Heart left ventricle (tissue), 16 donors: ENCODE measurements at regions not wholly inside any gene's neighbourhood (a gene's known extent, or its start where the extent isn't known, plus 50 kb on each side); places are given as distances from the start of the nearest gene placed in this dataset.
A peak's percentile ranks its signal among the peaks of the same experiment; 100 is the strongest.

Experiments
- ATAC-seq, 4 donors: fragments of 200-7000 bp; cut with Tn5 transposase; one replicate each; pipeline ENCODE4 v1.9.1; 2020 to 2022; ENCODE audit warnings: moderate library complexity in 4 of 4, mild to moderate bottlenecking in 3 of 4, moderate number of reproducible peaks in 1 of 4
- DNase-seq, 5 donors: peaks; one replicate each; pipeline ENCODE4 v3.0.0-alpha.2; 2020
- H3K27ac ChIP-seq, 12 donors: fragments of 200-600 bp; sonication (generic) in 4 of 12; one replicate each; pipeline versions ENCODE4 v1.5.0 to v1.8.0; 2016 to 2022; ENCODE audit warnings: mild to moderate bottlenecking in 2 of 12
- H3K27me3 ChIP-seq, 9 donors: fragments of 200-600 bp; sonication (generic) in 2 of 9; one replicate each; pipeline versions ENCODE4 v1.5.1 to v1.8.0; 2016 to 2022; ENCODE audit warnings: mild to moderate bottlenecking in 3 of 9
- H3K36me3 ChIP-seq, 9 donors: fragments of 200-600 bp; sonication (generic) in 2 of 9; one replicate each; pipeline versions ENCODE4 v1.5.0 to v1.8.0; 2018 to 2022; ENCODE audit warnings: mild to moderate bottlenecking in 2 of 9
- H3K4me1 ChIP-seq, 12 donors: fragments of 200-600 bp; sonication (generic) in 4 of 12; one replicate each; pipeline versions ENCODE4 v1.5.0 to v1.8.0; 2016 to 2022; ENCODE audit warnings: mild to moderate bottlenecking in 3 of 12
- H3K4me3 ChIP-seq, 12 donors: fragments of 200-600 bp; sonication (generic) in 4 of 12; one replicate each; pipeline versions ENCODE4 v1.5.0 to v1.8.0; 2017 to 2022; ENCODE audit warnings: mild to moderate bottlenecking in 9 of 12, moderate library complexity in 4 of 12
- H3K9me3 ChIP-seq, 12 donors: fragments of 200-600 bp; sonication (generic) in 4 of 12; one replicate each; pipeline versions ENCODE4 v1.5.0 to v1.8.0; 2016 to 2022; ENCODE audit warnings: mild to moderate bottlenecking in 1 of 12
- POLR2A ChIP-seq, 2 donors: fragments of 450-650 bp; IDR thresholded peaks; one replicate each; pipeline ENCODE4 v1.6.1; 2017; ENCODE audit warnings: antibody characterized with exemption in 2 of 2, mild to moderate bottlenecking in 2 of 2, moderate library complexity in 2 of 2
- WGBS, 4 donors: extraction: QIAGEN DNeasy Blood & Tissue Kit in 2 of 4; methylation state at CpG; one replicate each; pipeline versions ENCODE4 v1.1.5 to v1.1.7; 2013 to 2018; 5-methylcytosine and 5-hydroxymethylcytosine counted together
- intact Hi-C, 10 donors: fragments of 100-400 bp; cut with DNase I; formaldehyde crosslinking; loops; one replicate each; pipeline versions ENCODE4 v1.11.1 to v1.14.2; 2022
- TF ChIP-seq, protein P1 (sequence below), 12 donors: fragments of 200-600 bp; sonication (generic) in 4 of 12; IDR thresholded peaks; one replicate each; pipeline versions ENCODE4 v1.5.0 to v1.8.0; 2018 to 2022; ENCODE audit warnings: antibody characterized with exemption in 12 of 12, mild to moderate bottlenecking in 5 of 12
- donor health status: ischemic (EF 13 %, LVEDD 7.1; RV severe dilation, severe dysfunction).
- donor health status: healthy with polysubstance abuse.
- donor health status: DM: no; HTN: yes; CAD: no.
- donor health status: DM: no; HTN: no; CAD: no.
- donor health status: ischemic (EF 25% LVEDD 6.9; RV normal size, moderate dysfunction).
- donor health status: ischemic (EF 25% LVEDD 5.7; RV mildly dilated, moderate dysfunction).
- donor health status: healthy.
- donor health status: DM: yes; HTN: yes; CAD: no.
- donor health status: ischemic (EF 35%, LVEDD 5.7; RV mildly dilated, moderate dysfunction).
- donor health status: nonischemic (EF 11% LVEDD 7.7; RV severe dilation, severe dysfunction).
- donor health status: DM: yes; HTN: yes; CAD: no.
- donor health status: PGD.
- donor health status: ischemic (EF 29% LVEDD 5.4; RV normal size, mild dysfunction).
- donor health status: nonischemic (EF 23%, LVEDD 6.1; RV moderate dilation, normal function).

- Histone ChIP-seq H3K27ac (no peak overlapping the region), H3K4me1 (no peaks in the 10 kb centered on the region), H3K27me3 (no peaks in the 10 kb centered on the region), H3K36me3 (no peaks in the 10 kb centered on the region), H3K9me3 (peaks cover 0 to 57% (median 34%) of the 10 kb centered on the region in 12 donors), H3K4me3 (no peak overlapping the region)
- 71 to 94% (median 78%) methylated on average over 1 of the region's 1 CpG for WGBS, 4 donors
- TF ChIP-seq, protein P1, sequence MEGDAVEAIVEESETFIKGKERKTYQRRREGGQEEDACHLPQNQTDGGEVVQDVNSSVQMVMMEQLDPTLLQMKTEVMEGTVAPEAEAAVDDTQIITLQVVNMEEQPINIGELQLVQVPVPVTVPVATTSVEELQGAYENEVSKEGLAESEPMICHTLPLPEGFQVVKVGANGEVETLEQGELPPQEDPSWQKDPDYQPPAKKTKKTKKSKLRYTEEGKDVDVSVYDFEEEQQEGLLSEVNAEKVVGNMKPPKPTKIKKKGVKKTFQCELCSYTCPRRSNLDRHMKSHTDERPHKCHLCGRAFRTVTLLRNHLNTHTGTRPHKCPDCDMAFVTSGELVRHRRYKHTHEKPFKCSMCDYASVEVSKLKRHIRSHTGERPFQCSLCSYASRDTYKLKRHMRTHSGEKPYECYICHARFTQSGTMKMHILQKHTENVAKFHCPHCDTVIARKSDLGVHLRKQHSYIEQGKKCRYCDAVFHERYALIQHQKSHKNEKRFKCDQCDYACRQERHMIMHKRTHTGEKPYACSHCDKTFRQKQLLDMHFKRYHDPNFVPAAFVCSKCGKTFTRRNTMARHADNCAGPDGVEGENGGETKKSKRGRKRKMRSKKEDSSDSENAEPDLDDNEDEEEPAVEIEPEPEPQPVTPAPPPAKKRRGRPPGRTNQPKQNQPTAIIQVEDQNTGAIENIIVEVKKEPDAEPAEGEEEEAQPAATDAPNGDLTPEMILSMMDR (IDR thresholded peaks at IDR 0.05), result no peak
- TF ChIP-seq POLR2A (IDR thresholded peaks at IDR 0.05), result no peak
- intact Hi-C loops, result no loop called here
- DNase-seq (no peak), ATAC-seq (no peak)
These were observed 74.5 kb upstream of the NKX1-1 start for GRCh38 chr4:1480720-1481119.

DNA sequence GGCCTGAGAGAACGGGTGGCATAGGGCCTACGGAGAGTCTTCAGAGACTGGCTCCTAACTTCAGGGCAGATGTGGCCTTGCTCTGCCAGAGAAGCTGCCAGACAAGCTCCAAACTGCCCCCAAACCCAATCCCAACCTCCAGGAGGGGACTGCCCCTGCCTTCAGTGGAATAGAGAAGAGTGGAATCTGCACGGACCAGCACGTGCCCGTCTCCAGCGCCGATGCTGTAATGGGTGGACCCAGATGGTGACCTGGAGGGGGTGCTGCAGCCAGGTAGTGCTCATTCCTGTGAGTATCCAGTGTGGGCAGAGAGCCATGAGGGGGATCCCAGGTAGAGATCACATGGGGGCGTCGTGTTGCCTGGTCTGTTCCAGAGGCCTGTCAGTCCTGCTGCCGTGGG lies 73.2 kb upstream of the NKX1-1 start:
- DNase-seq (peak in 1 of 5 donors; percentile 14), ATAC-seq (no peak)
- TF ChIP-seq POLR2A (IDR thresholded peaks at IDR 0.05), result no peak
- TF ChIP-seq, protein P1 (IDR thresholded peaks at IDR 0.05), result no peak
- Histone ChIP-seq H3K4me3 (no peak overlapping the region), H3K9me3 (peaks cover 0 to 45% (median 23%) of the 10 kb centered on the region in 12 donors), H3K27ac (no peak overlapping the region), H3K36me3 (no peaks in the 10 kb centered on the region), H3K27me3 (peaks cover 0 to under 1% (median 0%) of the 10 kb centered on the region in 9 donors), H3K4me1 (no peaks in the 10 kb centered on the region)
- intact Hi-C loops, result no loop called here
- WGBS, 4 donors, result 87 to 92% (median 91%) methylated on average over 9 to 10 of the region's 10 CpGs

DNA sequence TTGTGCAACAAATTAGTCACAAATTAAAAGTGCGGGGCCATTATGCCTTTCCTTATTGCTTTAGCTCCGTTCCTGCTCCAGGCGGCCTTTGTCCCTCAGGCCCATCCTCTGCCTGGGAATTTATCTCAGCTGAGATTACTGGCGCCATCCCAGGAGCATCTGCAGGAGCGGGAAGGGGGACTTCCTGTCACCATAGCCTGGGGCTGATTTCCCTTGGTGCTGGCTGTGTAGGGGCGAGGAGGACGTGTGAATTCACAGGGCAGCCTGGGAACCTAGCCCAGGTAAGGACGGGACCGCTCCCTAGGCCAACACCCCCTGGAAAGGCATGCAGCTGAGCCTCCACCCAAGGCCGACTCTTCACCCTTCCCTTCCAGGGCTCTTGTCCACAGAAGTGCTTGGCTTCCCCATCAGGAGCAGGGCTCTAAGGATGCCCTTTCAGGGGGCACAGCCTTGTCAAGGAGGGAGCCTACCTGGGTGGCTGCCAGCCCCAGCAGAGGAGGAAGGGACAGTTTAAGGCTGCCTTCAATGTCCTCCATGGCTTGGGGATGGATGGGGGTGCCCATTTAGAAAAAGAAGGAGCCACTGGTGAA lies 72.6 kb upstream of the NKX1-1 start:
- intact Hi-C loops, result no loop called here
- Histone ChIP-seq H3K36me3 (no peaks in the 10 kb centered on the region), H3K4me1 (no peaks in the 10 kb centered on the region), H3K4me3 (no peak overlapping the region), H3K27me3 (peaks cover 0 to 5% (median 0%) of the 10 kb centered on the region in 9 donors), H3K27ac (no peak overlapping the region), H3K9me3 (peaks cover 0 to 40% (median 23%) of the 10 kb centered on the region in 12 donors)
- TF ChIP-seq POLR2A (IDR thresholded peaks at IDR 0.05), result no peak
- TF ChIP-seq, protein P1 (IDR thresholded peaks at IDR 0.05), result no peak
- ATAC-seq (no peak), DNase-seq (no peak)
- WGBS, 4 donors, result 21 to 37% (median 32%) methylated on average over 9 to 10 of the region's 10 CpGs

DNA sequence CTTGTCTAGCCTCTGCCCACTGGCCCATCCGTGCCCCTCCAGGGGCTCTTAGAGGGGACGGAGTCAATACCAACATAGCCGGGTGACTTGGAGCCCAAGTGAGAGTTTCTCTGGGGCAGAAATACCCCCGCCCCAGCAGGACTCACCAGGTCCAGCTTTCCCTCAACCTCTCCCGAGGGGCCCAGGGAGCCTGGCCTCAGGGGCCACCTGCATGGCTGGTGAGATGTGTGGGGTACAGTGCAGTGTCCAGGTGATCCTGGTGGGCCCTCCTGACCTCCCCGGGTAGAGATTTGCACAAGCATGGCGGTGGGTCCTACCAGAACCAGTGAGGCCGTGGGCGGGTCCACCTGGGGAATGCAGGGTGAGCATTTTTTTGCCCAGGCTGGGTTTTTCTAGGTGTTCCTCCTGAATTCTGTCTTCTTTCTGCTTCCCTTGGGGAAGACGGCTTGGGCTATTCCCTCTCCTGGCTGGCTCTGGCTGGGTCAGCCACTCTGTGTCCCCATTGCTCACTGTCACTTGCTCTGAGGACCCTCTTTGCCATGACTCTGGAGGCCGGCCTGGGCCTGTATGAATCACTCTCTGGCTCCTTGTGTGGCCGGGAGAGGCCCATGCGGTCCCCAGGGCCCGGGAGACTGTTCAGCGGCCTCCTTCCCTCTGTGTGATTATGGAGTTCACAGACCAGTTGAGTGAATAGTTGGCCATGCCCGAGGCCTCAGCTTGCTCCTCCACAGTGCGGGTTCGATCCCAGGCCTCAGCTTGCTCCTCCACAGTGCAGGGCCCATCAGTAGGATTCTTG lies 71.0 kb upstream of the NKX1-1 start:
- peaks cover 0 to 28% (median 22%) of the 10 kb centered on the region in 12 donors for H3K9me3 ChIP-seq
- DNase-seq (no peak), ATAC-seq (no peak)
- H3K27me3 ChIP-seq, result peaks cover 3 to 19% (median 9%) of the 10 kb centered on the region in 9 donors
- intact Hi-C loops, result no loop called here
- no peak overlapping the region for H3K27ac ChIP-seq
- no peaks in the 10 kb centered on the region for H3K36me3 ChIP-seq
- no peak for TF ChIP-seq POLR2A (IDR thresholded peaks at IDR 0.05)
- TF ChIP-seq, protein P1 (IDR thresholded peaks at IDR 0.05), result no peak
- no peak overlapping the region for H3K4me3 ChIP-seq
- 88 to 92% (median 89%) methylated on average over 13 to 18 of the region's 18 CpGs for WGBS, 4 donors
- peaks cover 0 to 3% (median 0%) of the 10 kb centered on the region in 12 donors for H3K4me1 ChIP-seq
